ENCODE measurements at regions not wholly inside any gene's neighbourhood (a gene's known extent, or its start where the extent isn't known, plus 50 kb on each side); places are given as distances from the start of the nearest gene placed in this dataset.
"Not testable (repeated sequence)": the region's sequence is repeated elsewhere in the genome, so short reads cannot be mapped to it uniquely, and the experiment has no call there.

- intact Hi-C loops (cut with micrococcal nuclease), result no loop called here
Measured at GRCh38 chr6:11891547-11891946, 112.9 kb upstream of the ADTRP start.

DNA sequence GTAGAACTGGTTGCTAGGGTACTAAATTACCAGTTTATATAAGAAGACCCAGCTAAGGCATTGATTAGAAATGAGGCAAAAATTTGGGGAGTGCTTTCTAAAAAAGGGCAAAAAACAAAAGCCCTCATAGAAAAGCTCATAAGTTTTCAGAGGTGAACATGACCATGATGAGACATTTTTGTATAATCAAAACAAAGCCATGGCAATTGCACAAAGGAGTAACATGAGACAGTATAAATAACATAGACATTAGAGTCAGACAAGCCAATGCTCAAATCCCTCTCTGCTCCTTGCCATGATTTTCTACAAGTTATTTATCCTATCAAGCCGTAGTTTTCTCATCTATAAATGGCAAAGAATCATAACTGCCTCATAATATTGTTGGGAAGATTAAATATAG is 112.2 kb upstream of the ADTRP start:
- intact Hi-C loops (cut with micrococcal nuclease), result no loop called here

- intact Hi-C loops (cut with micrococcal nuclease), result no loop called here
Measured at GRCh38 chr6:11890209-11890608, 111.6 kb upstream of the ADTRP start.

DNA sequence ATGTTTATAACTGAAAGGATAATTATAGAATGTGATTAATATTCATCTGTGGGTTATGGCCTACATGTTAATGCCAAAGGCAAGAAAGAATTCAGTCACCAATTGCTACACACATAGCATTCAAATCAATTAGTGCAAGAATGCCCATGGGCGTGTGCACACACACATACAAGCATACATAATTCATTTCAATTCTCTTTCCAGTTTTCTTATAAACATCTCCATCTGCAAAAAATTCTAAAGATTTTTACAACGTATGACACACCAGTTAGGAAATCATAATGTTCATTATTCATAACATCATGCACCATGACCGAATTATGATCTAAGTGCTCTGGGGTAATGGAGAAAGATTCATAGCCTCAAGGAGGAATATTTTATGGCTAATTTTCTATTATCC is 111.0 kb upstream of the ADTRP start:
- intact Hi-C loops (cut with micrococcal nuclease), result no loop called here

DNA sequence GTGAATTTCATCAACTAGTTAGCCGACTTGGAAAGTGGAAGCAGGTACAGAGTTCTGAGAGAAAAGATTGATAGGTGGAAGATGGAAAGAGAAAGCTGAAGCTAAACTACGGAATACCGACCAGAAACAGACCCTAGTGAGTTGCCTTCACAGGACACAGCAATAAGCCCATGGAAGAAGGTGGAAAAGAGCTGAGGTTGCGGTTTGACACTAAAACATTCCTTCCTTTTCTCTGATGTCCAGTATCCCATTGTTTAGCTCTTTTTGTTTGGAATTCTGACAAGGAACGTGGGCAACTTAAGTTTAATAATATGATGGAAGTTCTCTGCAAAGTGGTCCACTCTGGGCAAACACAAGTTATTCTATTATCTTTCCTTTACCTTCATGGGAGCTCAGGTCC is 110.1 kb upstream of the ADTRP start:
- intact Hi-C loops (cut with micrococcal nuclease), result no loop called here

DNA sequence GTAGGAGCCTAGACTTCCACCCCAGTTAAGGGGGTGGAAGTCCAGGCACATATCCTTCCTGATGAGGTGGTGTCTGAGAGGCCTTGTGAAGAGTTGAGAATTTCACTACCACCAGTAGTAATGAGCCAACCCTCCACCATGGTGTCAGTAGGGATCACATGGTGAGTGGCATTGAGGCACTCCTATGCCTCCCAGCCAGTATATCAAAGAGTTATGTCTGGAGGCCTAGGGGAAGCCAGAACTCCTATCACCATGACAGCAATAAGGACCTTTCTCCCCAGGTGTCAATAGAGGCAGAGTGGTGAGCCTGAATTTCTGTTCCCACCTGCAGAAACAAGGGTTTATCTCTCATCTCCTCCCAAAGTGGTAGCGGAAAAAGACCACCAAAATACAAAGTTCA is 106.6 kb upstream of the ADTRP start:
- intact Hi-C loops (cut with micrococcal nuclease), result no loop called here

DNA sequence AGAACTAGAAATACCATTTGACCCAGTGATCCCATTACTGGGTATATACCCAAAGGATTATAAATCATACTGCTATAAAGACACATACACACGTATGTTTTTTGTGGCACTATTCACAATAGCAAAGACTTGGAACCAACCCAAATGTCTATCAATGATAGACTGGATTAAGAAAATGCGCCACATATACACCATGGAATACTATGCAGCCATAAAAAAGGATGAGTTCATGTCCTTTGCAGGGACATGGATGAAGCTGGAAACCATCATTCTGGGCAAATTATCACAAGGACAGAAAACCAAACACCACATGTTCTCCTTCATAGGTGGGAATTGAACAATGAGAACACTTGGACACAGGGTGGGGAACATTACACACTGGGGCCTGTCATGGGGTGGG is 104.9 kb upstream of the ADTRP start:
- intact Hi-C loops (cut with micrococcal nuclease), result not testable (repeated sequence)

- intact Hi-C loops (cut with micrococcal nuclease), result not testable (repeated sequence)
Measured at GRCh38 chr6:11880156-11880555, 101.6 kb upstream of the ADTRP start.

DNA sequence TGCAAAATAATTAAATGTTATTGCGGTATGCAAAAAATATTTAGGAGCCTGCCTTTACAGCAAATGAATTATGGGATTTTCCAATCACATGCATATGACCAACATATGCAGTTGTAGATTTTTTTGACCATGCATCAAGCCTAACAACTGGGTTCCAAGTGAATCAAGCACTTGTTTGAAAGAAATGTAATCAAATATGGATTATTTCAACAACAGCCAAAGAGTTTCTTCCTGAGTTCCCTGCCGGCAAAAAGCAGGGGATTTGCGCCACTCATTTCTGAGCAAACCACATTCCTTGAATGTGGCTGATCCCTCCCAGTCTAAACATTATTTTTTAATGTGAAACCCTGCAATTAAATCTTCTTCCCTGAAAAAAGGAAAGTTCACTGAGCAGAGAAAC is 100.1 kb upstream of the ADTRP start:
- intact Hi-C loops (cut with micrococcal nuclease), result loop anchor here (5.0 kb wide), 1 partner anchor 1144 kb away; no protein-coding TSS in a partner anchor

- intact Hi-C loops (cut with micrococcal nuclease), result loop anchor here (5.0 kb wide), 1 partner anchor 1144 kb away; no protein-coding TSS in a partner anchor
Measured at GRCh38 chr6:11878029-11878428, 99.4 kb upstream of the ADTRP start.

GRCh38 chr6:11876934-11877433 is 98.4 kb upstream of the ADTRP start:
- intact Hi-C loops (cut with micrococcal nuclease), result loop anchor here (5.0 kb wide), 1 partner anchor 1145 kb away; no protein-coding TSS in a partner anchor

DNA sequence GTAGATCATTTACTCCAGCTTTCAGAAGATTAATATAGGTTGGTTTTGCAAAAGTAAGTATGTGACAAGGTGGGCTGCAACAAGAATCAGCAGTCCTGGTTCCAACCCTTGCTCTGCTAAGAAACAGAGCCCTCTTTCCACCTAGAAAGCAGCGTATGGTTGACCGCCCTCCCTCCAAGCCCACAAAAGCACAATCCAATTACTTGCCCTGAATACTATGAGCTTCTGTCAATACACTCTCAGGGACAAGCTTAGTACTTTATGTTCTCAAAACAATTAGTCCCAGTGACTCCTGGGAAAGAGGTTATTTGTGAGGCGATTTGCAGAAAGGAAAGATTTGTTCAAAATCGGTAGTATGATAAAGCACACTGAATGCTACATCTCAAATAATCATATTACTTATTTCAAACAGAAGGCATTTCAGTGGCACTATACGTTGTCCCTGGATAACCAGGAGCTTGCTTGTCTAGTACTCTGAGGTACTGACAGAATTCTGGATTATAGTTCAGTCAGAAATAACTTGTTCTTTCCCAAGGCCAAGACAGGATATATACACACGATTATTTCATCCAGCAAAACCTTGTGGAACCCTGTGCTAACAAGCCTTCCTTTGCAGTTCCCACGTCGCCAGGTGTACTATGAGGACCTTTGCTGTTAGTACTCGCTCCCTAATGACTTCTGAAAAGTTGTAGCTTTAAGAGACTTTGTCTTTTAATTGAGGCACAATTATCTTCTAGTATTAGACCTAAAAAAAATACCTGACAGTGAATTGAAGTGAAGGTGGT is 96.9 kb upstream of the ADTRP start:
- intact Hi-C loops (cut with micrococcal nuclease), result loop anchor here (5.0 kb wide), 1 partner anchor 1147 kb away; no protein-coding TSS in a partner anchor

GRCh38 chr6:11869672-11870340 is 91.2 kb upstream of the ADTRP start:
- intact Hi-C loops (cut with micrococcal nuclease), result no loop called here

DNA sequence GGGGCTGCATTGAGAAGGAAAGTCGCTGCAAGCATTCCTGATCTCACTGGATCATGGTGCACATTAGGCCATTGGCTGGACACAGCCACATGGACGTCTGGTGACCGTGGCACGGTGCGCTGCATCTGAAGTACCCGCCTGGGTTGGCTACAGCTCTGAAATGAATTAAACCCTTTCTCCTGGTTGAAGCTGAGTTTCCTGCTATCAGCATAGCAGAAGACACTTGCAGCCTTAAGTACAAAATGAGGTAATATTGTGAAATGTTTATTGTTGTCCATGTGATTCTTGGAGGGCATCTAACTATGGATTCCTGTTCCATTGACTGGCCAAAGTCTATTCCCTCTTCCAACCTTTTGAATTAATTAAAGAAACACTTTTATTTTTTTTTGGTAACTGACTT is 89.8 kb upstream of the ADTRP start:
- intact Hi-C loops (cut with micrococcal nuclease), result no loop called here

GRCh38 chr6:11865680-11866300 is 87.2 kb upstream of the ADTRP start:
- intact Hi-C loops (cut with micrococcal nuclease), result no loop called here

- intact Hi-C loops (cut with micrococcal nuclease), result no loop called here
Measured at GRCh38 chr6:11858439-11858838, 79.8 kb upstream of the ADTRP start.

- intact Hi-C loops (cut with micrococcal nuclease), result no loop called here
Measured at GRCh38 chr6:11855743-11856142, 77.1 kb upstream of the ADTRP start.

DNA sequence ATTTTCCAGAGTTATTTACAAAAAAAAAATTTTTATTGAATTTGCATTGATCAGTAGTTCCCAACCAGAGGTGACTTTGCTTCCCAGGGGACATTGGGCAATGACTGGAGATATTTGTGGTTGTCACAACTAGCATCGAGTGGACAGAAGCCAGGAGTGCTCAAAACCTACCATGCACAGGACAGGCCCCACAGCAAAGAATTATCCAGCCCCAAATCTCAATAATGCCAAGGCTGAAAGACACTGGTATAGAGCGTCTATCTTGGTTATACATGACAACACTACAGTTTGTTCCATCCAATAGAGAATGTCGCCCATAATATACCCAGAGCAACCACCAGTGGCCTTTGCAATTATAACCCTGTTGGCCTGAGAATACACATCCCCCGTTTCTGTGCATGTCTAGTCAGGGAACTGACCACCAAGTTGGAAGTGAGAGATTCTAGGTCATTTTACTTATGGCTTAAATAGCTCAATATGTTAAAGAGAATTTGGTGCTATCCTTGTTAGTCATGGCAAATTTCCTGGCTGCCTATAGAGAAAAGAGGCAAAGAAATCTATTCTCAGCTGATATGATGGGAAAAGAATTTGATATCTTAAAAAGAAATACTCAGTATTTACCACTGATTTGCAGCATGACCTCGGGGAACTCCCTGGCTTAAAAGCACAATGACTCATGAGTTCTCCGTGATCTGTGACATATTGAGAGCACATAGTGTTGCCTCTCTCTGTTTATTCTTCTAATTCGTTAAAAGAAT is 76.0 kb upstream of the ADTRP start:
- intact Hi-C loops (cut with micrococcal nuclease), result no loop called here

DNA sequence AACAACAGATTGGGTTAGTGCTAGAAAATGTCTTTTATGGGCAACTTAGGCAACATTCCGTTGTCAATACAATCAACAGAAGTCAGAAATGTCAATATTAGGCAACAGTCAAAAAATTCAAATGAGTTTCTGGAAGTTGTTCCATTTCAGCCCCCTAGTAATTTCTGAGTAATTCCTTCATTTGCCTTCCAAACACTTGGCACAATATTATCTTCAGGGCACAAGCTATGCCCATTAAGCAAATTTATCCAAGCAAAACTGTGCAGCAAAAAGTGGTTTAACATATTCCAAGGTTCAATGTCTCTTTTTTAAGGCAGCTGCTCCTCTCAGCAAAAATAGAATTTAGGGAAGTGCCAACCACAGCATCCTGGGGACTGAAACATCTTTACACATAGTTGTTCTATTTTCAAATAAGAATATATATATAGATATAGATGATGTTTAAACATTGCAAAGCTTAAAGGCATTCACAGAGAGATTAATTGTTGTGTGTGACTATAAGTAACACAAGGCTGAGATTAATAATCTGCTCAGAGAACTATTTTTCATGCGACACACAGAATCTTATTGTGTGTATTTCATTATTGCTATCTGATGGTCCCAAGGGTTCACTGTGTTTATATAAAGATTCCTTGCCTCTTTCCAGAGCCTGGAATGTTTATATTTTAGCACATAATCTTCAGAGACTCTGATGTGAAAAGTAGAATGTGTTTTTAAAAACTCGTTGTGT is 75.2 kb upstream of the ADTRP start:
- intact Hi-C loops (cut with micrococcal nuclease), result no loop called here

DNA sequence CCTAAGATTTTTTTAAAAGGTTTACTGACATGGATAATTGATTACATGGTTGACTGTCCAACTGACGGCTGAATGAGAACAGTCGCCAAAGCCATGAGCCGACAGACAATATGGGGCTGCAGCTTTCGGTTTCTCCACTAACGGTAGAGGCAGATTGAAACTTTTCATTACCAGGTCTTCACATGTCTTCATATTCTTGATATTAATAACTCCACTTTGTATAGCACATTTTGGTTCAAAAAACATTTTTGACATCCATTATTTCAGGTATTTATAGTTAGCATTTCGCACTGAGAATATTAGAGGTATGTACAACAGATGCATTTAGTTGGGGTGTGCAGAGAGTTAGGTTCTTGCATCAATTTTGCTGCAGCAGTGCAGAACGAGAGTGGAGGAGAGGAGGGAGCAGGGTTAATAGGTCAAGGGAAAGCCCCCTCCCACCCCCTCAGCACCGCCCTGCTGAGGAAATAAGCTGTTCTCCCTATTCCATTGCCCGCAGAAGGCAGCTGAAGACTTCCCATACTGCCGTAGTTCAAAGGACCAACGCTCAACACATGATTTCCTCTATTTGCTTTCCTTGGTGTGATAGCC is 73.6 kb upstream of the ADTRP start:
- intact Hi-C loops (cut with micrococcal nuclease), result no loop called here

All from T-helper 1 cell treated with Interleukin-12 subunit alpha and Interleukin-12 subunit beta and Interleukin-4 antibody, amounts not matched to agents 30 ng/mL and 1 ng/mL, for 36 hours (primary cell).